ENCODE measurements at regions not wholly inside any gene's neighbourhood (a gene's known extent, or its start where the extent isn't known, plus 50 kb on each side); places are given as distances from the start of the nearest gene placed in this dataset.

DNA sequence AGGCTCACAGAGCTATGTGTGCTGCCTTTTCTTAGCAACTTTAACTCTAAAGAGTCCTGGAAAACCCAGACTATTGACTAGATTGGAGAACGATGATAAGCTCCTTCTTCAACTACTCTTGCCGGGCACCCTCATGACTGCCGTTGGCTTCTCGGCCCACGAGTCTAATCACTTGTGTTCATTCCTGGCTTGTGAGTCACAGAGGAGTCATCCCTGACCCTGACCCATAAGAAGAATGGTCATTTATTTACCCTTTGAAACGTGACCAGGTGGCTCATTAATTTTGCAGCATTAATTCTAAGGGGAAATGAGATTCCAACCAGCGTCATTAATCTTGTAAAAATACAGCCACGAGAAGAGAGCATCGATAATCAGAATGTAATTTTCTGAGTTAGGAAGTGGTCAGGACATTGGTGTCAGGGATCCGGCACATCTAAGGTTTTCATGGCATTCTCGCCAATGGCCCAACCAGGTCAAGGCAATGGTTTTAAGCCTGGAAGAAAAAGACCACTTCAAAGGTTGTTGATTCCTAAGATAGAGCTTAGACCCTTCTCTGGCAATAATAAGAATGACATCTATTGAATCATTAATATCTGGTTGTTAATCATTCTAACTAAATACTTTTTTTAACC is 183.6 kb upstream of the RUNX1 start:
- no peak for DNase-seq (ENCODE audit: low spot score in 2 of 2)
- intact Hi-C loops (cut with DNase I; ENCODE audit: low total_unique reads) = no loop called here
- H3K4me3 ChIP-seq (ENCODE audit: low read depth, poor library complexity, severe bottlenecking) = no peak overlapping the region
- 82 to 83% methylated on average over 11 of the region's 11 CpGs for WGBS, 2 donors
- no peak for TF ChIP-seq POLR2A (IDR thresholded peaks at IDR 0.05)

DNA sequence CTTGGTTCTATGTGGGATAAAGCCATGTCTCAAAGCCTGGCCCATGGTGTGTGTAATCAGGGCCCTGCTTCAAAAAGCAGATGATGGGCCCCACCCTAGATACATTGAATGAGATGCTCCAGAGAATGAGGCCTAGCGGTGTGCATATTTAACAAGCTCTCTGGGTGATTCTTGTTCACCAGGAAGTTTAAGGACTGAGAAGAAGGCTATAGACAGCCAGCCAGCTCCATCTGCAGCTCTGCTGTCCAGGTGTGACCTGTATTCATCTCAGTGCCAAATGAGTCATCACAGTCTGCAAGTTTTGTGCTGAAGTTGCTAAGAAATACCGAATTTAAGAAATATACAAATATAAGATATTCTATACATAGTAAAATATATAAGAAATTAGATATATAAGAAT is 182.0 kb upstream of the RUNX1 start:
- WGBS, 2 donors = 58 to 86% methylated on average over 2 of the region's 2 CpGs
- DNase-seq (ENCODE audit: low spot score in 2 of 2) = no peak
- intact Hi-C loops (cut with DNase I; ENCODE audit: low total_unique reads) = no loop called here
- no peak for TF ChIP-seq POLR2A (IDR thresholded peaks at IDR 0.05)
- TF ChIP-seq, protein P1, sequence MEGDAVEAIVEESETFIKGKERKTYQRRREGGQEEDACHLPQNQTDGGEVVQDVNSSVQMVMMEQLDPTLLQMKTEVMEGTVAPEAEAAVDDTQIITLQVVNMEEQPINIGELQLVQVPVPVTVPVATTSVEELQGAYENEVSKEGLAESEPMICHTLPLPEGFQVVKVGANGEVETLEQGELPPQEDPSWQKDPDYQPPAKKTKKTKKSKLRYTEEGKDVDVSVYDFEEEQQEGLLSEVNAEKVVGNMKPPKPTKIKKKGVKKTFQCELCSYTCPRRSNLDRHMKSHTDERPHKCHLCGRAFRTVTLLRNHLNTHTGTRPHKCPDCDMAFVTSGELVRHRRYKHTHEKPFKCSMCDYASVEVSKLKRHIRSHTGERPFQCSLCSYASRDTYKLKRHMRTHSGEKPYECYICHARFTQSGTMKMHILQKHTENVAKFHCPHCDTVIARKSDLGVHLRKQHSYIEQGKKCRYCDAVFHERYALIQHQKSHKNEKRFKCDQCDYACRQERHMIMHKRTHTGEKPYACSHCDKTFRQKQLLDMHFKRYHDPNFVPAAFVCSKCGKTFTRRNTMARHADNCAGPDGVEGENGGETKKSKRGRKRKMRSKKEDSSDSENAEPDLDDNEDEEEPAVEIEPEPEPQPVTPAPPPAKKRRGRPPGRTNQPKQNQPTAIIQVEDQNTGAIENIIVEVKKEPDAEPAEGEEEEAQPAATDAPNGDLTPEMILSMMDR (IDR thresholded peaks at IDR 0.05) = no peak
- H3K4me3 ChIP-seq (ENCODE audit: low read depth, poor library complexity, severe bottlenecking) = no peak overlapping the region

DNA sequence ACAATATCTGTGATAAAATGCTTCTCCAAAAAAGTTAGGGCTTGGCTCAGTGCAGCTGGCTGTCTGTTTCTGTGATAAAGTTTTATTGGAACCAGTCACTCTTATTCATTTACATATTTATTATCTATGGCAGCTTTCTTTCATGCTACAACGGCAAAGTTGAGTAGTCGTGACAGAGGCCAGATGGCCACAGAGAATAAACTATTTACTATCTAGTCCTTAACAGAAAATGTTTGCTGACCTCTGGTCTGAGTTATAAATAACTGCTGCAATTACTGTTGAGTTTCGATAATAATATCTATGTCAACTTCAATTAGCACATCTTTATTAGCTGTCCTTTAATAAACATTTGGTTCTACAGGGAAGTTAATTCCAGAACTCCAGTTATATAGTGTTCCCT is 180.2 kb upstream of the RUNX1 start:
- intact Hi-C loops (cut with DNase I; ENCODE audit: low total_unique reads) = no loop called here
- 50 to 51% methylated on average over 3 of the region's 3 CpGs for WGBS, 2 donors

DNA sequence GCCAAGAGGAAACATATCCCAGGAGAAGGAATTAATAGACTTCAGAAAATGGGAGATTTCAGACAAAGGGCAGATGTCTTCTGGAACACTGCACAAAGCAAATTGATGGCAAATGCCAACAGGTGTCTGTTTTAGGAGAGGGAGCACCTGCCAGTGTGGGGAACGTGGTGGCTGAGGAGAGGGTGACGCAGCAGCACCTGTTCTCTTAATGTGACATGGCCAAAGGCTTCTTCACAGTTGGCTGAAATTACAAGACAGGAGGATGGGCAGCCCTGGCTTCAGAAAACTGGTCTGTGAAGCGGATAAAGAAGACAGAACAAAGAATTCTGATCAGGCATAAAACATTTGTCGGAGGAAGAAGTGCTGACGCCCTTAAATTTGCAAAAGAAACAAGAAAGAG is 178.7 kb upstream of the RUNX1 start:
- TF ChIP-seq, protein P1 (IDR thresholded peaks at IDR 0.05) = no peak
- no peak for TF ChIP-seq POLR2A (IDR thresholded peaks at IDR 0.05)
- no peak overlapping the region for H3K4me3 ChIP-seq (ENCODE audit: low read depth, poor library complexity, severe bottlenecking)
- WGBS, 2 donors = 84 to 85% methylated on average over 5 of the region's 5 CpGs
- intact Hi-C loops (cut with DNase I; ENCODE audit: low total_unique reads) = no loop called here
- DNase-seq (ENCODE audit: low spot score in 2 of 2) = no peak

More for the DNA sequence above, 180.2 kb upstream of the RUNX1 start:
- TF ChIP-seq, protein P1 (IDR thresholded peaks at IDR 0.05) = no peak
- no peak for TF ChIP-seq POLR2A (IDR thresholded peaks at IDR 0.05)
- H3K4me3 ChIP-seq (ENCODE audit: low read depth, poor library complexity, severe bottlenecking) = no peak overlapping the region
- no peak for DNase-seq (ENCODE audit: low spot score in 2 of 2)

DNA sequence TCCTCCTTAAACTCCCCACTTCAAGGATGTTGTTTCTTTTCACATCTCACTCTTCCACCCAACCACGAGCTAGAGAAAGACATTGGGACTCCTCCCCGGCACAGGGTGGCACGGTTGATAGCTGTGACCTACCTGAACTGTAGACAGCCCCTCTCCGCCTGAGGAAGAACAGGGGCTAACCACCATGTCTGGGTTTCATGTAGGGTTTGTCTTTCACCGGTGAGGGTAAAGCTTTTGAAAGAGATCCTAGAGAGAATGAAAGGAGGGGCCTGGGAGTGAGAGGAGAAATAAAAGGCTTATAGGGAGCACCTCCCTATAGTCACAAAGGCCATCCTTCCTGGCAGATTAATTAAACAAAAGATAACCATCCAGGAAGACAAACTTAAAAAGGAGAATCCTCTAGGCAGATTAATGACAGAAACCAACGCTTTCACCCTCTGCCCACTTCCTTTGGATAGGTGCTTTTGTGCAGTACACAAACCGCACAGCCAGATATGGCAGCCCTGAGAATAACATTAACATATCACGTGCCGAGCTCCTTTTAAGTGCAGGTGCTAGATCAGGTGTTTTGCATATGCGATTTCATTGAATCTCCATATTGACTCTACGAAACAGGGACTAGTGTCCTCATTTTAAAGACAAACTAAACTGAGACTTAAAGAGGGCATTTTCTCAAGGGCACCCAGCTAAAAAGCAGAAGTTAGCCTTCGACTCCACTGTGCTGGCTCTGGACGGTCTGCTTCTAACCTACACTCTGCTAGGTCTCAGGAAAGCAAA is 178.1 kb upstream of the RUNX1 start:
- 82 to 89% methylated on average over 13 of the region's 13 CpGs for WGBS, 2 donors
- no peak for DNase-seq (ENCODE audit: low spot score in 2 of 2)
- TF ChIP-seq POLR2A (IDR thresholded peaks at IDR 0.05) = no peak
- TF ChIP-seq, protein P1 (IDR thresholded peaks at IDR 0.05) = no peak
- intact Hi-C loops (cut with DNase I; ENCODE audit: low total_unique reads) = no loop called here
- H3K4me3 ChIP-seq (ENCODE audit: low read depth, poor library complexity, severe bottlenecking) = no peak overlapping the region

DNA sequence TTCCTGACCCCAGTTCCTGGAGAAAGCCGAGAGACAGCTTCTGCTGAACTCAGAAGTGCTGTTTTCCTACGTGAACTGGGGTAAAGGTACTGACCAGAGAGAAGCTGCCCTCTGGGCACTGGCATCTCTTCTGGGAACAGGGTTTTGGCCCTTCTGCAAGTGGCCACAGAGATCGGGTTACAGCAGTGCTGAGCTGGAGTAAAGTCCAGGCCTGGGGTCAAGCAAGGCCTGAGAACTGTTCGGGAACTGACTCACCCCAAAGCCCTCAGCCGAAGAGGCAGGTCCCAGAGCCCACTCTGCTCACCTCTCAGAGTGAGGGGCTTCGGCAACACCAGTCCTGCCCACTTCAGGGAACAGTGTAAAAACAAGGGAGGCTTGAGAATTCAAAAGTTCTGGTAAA is 177.2 kb upstream of the RUNX1 start:
- no peak for DNase-seq (ENCODE audit: low spot score in 2 of 2)
- TF ChIP-seq, protein P1 (IDR thresholded peaks at IDR 0.05) = no peak
- no peak for TF ChIP-seq POLR2A (IDR thresholded peaks at IDR 0.05)
- 68 to 77% methylated on average over 6 of the region's 6 CpGs for WGBS, 2 donors
- intact Hi-C loops (cut with DNase I; ENCODE audit: low total_unique reads) = no loop called here
- no peak overlapping the region for H3K4me3 ChIP-seq (ENCODE audit: low read depth, poor library complexity, severe bottlenecking)
